ENCODE measurements at regions not wholly inside any gene's neighbourhood (a gene's known extent, or its start where the extent isn't known, plus 50 kb on each side); places are given as distances from the start of the nearest gene placed in this dataset.

GRCh38 chr9:135007601-135008000 lies 79.9 kb upstream of the OLFM1 start:
- Histone ChIP-seq H3K4me1 (replicated peaks) (no peaks in the 10 kb centered on the region), H3K27me3 (replicated peaks) (no peaks in the 10 kb centered on the region), H3K4me3 (no peak overlapping the region), H3K9me3 (replicated peaks) (no peaks in the 10 kb centered on the region), H3K27ac (no peak overlapping the region), H3K36me3 (no peaks in the 10 kb centered on the region)
- DNase-seq (ENCODE audit: low read depth in 1 of 2, low spot score in 2 of 2): no peak

DNA sequence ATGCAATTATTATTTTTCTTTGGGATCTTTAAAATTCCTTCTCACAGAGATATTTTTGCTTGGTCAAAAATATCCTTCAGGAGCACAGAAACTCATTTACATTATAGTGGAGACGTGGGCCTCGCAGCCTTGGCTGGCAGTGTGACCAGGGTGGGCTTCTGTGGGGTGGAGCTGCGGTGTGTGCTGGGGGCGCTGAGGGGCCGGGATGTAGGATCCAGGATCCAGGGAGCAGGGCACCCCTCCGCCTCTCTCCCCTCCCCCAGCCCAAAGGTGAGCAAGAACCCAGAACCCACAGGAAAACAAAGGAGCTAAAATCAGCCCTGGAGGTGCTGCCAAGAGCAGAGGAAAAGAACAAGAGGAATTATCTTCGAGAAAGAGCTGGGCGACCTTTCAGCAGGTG lies 79.1 kb upstream of the OLFM1 start:
- Histone ChIP-seq H3K27me3 (replicated peaks) (no peaks in the 10 kb centered on the region), H3K4me3 (no peak overlapping the region), H3K36me3 (no peaks in the 10 kb centered on the region), H3K27ac (no peak overlapping the region), H3K9me3 (replicated peaks) (no peaks in the 10 kb centered on the region), H3K4me1 (replicated peaks) (no peaks in the 10 kb centered on the region)
- DNase-seq (ENCODE audit: low read depth in 1 of 2, low spot score in 2 of 2): no peak

DNA sequence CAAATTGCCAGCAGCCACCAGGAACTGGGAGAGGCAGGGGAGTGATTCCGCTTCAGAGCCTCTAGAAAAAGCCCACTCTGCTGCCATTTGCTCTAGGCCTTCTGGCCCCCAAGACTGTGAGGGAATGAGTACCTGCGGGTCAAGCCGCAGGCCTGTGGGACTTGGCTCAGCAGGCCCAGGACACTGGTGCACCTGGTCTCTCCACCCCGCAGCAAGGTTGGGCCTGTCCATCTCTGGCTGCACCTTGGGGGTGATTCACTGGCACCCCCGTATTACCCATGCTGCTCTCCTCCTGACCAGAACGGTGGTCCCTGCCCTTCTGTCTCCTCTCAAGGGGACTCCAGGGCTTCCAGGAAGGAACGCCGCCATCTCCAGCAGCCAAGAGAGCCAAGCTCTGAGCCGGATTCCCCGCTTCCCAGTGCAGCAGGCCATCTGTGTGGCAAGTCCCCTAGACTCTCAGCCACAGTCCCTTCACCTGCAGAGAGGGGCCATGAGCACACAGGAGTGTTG lies 78.4 kb upstream of the OLFM1 start:
- no peaks in the 10 kb centered on the region for H3K9me3 ChIP-seq (replicated peaks)
- H3K4me3 ChIP-seq: no peak overlapping the region
- H3K27me3 ChIP-seq (replicated peaks): no peaks in the 10 kb centered on the region
- H3K4me1 ChIP-seq (replicated peaks): no peaks in the 10 kb centered on the region
- H3K27ac ChIP-seq: no peak overlapping the region
- H3K36me3 ChIP-seq: no peaks in the 10 kb centered on the region
- no peak for DNase-seq (ENCODE audit: low read depth in 1 of 2, low spot score in 2 of 2)

GRCh38 chr9:135009794-135010585 lies 77.5 kb upstream of the OLFM1 start:
- no peaks in the 10 kb centered on the region for H3K4me1 ChIP-seq (replicated peaks)
- H3K4me3 ChIP-seq: no peak overlapping the region
- H3K27ac ChIP-seq: no peak overlapping the region
- no peaks in the 10 kb centered on the region for H3K36me3 ChIP-seq
- H3K27me3 ChIP-seq (replicated peaks): no peaks in the 10 kb centered on the region
- H3K9me3 ChIP-seq (replicated peaks): no peaks in the 10 kb centered on the region
- DNase-seq (ENCODE audit: low read depth in 1 of 2, low spot score in 2 of 2): no peak

DNA sequence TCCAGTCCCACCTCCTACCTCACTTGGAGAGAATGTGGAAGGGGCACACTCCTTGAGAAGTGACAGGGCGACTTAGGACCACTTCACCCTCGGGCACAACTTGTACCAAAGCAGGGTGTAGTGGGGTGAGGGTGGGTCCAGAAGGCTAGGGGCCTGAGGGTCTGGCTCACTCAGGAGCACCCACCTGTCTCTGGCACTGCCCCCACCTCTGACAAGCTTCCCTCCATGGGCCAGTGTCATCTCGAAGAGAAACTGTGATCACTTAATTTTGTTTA lies 76.9 kb upstream of the OLFM1 start:
- Histone ChIP-seq H3K4me3 (no peak overlapping the region), H3K4me1 (replicated peaks) (no peaks in the 10 kb centered on the region), H3K9me3 (replicated peaks) (no peaks in the 10 kb centered on the region), H3K27me3 (replicated peaks) (no peaks in the 10 kb centered on the region), H3K36me3 (no peaks in the 10 kb centered on the region), H3K27ac (no peak overlapping the region)
- no peak for DNase-seq (ENCODE audit: low read depth in 1 of 2, low spot score in 2 of 2)

DNA sequence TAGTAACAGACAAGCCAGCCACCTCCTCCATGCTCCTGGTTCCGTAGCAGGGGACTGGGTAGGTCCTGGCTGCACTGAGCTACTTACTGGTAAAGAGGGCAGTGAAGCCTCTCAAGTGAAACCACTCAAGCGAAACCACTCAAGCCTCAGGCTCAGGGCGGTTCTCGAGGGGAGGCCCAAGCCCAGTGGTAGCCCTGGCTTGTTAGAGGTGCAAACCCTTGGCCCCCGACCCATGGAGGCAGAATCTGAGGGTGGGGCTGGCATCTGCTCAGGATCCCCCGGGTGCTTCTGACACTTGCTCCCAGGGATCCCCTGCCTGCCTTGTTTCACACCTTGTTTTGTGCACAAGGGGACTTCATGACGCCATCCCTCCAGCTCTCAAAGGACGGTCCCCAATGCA lies 76.5 kb upstream of the OLFM1 start:
- no peak overlapping the region for H3K4me3 ChIP-seq
- no peak overlapping the region for H3K27ac ChIP-seq
- no peaks in the 10 kb centered on the region for H3K36me3 ChIP-seq
- H3K9me3 ChIP-seq (replicated peaks): no peaks in the 10 kb centered on the region
- H3K27me3 ChIP-seq (replicated peaks): no peaks in the 10 kb centered on the region
- no peak for DNase-seq (ENCODE audit: low read depth in 1 of 2, low spot score in 2 of 2)
- H3K4me1 ChIP-seq (replicated peaks): no peaks in the 10 kb centered on the region

- no peaks in the 10 kb centered on the region for H3K4me1 ChIP-seq (replicated peaks)
- no peaks in the 10 kb centered on the region for H3K27me3 ChIP-seq (replicated peaks)
- no peak for DNase-seq (ENCODE audit: low read depth in 1 of 2, low spot score in 2 of 2)
- H3K4me3 ChIP-seq: no peak overlapping the region
- no peak overlapping the region for H3K27ac ChIP-seq
- no peaks in the 10 kb centered on the region for H3K36me3 ChIP-seq
- no peaks in the 10 kb centered on the region for H3K9me3 ChIP-seq (replicated peaks)
Observed at GRCh38 chr9:135012166-135012565, 75.3 kb upstream of the OLFM1 start.

DNA sequence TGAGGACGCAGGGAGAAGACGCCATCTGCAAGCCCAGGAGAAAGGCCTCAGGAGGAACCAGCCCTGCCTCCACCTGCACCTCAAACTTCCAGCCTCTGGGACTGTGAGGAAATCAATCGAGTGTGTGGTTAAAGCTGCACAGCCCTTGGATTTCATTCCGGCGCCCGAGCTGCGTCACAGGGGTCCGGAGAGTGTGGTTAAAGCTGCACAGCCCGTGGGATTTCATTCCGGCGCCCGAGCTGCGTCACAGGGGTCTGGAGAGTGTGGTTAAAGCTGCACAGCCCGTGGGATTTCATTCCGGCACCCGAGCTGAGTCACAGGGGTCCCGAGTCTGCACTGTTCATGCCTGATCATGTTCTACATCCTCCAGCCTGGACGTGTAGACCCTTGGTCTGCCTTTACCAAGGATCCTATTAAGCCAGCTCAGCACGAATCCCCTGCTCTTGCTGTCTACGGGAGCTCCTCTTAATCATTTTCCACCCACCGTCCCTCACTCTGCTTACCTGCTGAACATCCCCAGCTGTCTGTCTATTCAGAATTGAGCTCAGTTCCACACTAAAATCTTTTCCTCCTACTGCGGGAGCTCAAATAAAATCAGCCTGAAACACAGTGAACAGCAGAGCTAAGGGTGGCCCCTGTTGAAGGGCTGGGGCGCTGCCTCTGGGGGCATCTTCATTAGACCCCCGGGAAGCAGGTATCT lies 73.0 kb upstream of the OLFM1 start:
- DNase-seq (ENCODE audit: low read depth in 1 of 2, low spot score in 2 of 2): no peak
- Histone ChIP-seq H3K27ac (no peak overlapping the region), H3K9me3 (replicated peaks) (no peaks in the 10 kb centered on the region), H3K27me3 (replicated peaks) (no peaks in the 10 kb centered on the region), H3K36me3 (no peaks in the 10 kb centered on the region), H3K4me3 (no peak overlapping the region), H3K4me1 (replicated peaks) (no peaks in the 10 kb centered on the region)

- DNase-seq (ENCODE audit: low read depth in 1 of 2, low spot score in 2 of 2): no peak
- no peaks in the 10 kb centered on the region for H3K9me3 ChIP-seq (replicated peaks)
- H3K27me3 ChIP-seq (replicated peaks): no peaks in the 10 kb centered on the region
- H3K4me3 ChIP-seq: no peak overlapping the region
- no peaks in the 10 kb centered on the region for H3K4me1 ChIP-seq (replicated peaks)
- no peaks in the 10 kb centered on the region for H3K36me3 ChIP-seq
- no peak overlapping the region for H3K27ac ChIP-seq
Observed at GRCh38 chr9:135015096-135015495, 72.4 kb upstream of the OLFM1 start.

GRCh38 chr9:135015565-135015964 lies 71.9 kb upstream of the OLFM1 start:
- no peak for DNase-seq (ENCODE audit: low read depth in 1 of 2, low spot score in 2 of 2)
- Histone ChIP-seq H3K4me1 (replicated peaks) (no peaks in the 10 kb centered on the region), H3K4me3 (no peak overlapping the region), H3K9me3 (replicated peaks) (no peaks in the 10 kb centered on the region), H3K27ac (no peak overlapping the region), H3K27me3 (replicated peaks) (no peaks in the 10 kb centered on the region), H3K36me3 (no peaks in the 10 kb centered on the region)

DNA sequence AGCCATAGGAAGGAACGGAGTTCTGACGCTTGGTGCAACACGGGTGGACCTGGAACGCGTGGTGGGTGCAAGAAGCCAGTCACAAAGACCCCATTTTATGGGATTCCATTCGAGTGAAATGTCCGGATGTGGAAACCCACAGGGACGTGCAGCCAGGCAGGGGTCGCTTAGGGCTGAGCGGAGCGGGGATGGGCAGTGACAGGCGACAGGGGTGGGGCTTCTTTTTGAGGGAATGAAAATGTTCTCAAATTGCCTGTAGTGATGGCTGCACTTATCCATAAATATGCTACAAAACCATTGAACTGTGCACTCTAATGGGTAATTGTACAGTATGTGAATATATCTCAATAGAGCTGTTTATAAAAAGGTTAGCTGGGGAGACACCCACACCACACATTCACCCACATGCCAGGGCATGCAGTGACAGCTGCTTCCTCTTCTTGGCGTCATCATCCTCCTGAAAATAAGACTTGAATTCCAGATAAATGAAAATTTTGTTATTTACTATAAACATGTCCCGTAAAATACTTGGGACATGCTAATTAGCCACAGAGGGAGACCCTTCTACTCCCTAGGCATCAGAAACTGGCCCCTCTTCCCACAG lies 71.3 kb upstream of the OLFM1 start:
- Histone ChIP-seq H3K4me1 (replicated peaks) (no peaks in the 10 kb centered on the region), H3K36me3 (no peaks in the 10 kb centered on the region), H3K4me3 (no peak overlapping the region), H3K27me3 (replicated peaks) (no peaks in the 10 kb centered on the region), H3K9me3 (replicated peaks) (no peaks in the 10 kb centered on the region), H3K27ac (no peak overlapping the region)
- no peak for DNase-seq (ENCODE audit: low read depth in 1 of 2, low spot score in 2 of 2)

GRCh38 chr9:135016876-135017275 lies 70.6 kb upstream of the OLFM1 start:
- Histone ChIP-seq H3K36me3 (no peaks in the 10 kb centered on the region), H3K9me3 (replicated peaks) (no peaks in the 10 kb centered on the region), H3K27ac (no peak overlapping the region), H3K4me1 (replicated peaks) (no peaks in the 10 kb centered on the region), H3K27me3 (replicated peaks) (no peaks in the 10 kb centered on the region), H3K4me3 (no peak overlapping the region)
- no peak for DNase-seq (ENCODE audit: low read depth in 1 of 2, low spot score in 2 of 2)

- Histone ChIP-seq H3K36me3 (no peaks in the 10 kb centered on the region), H3K4me3 (no peak overlapping the region), H3K27ac (no peak overlapping the region), H3K27me3 (replicated peaks) (no peaks in the 10 kb centered on the region), H3K4me1 (replicated peaks) (no peaks in the 10 kb centered on the region), H3K9me3 (replicated peaks) (no peaks in the 10 kb centered on the region)
- no peak for DNase-seq (ENCODE audit: low read depth in 1 of 2, low spot score in 2 of 2)
Observed at GRCh38 chr9:135017899-135018298, 69.6 kb upstream of the OLFM1 start.

DNA sequence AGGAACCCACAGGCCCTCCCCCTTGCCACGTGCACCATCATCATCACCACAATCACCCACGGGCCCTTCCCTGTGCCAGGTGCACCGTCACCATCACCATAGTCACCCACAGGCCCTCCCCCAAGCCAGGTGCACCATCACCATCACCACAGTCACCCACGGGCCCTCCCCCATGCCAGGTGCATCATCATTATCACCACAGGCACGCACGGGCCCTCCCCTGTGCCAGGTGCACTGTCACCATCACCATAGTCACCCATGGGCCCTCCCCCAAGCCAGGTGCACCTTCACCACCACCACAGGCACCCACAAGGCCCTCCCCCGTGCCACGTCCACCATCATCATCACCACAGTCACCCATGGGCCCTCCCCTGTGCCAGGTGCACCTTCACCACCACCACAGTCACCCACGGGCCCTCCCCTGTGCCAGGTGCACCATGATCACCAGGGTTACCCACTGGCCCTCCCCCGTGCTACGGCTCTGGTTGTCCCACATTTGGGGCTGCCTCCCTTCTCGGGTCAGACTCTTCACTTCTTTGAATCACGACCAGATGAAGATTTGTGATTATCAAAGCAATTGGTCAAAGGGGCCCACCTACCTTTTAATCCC lies 69.1 kb upstream of the OLFM1 start:
- Histone ChIP-seq H3K27me3 (replicated peaks) (no peaks in the 10 kb centered on the region; the same call in 1 of the 2 replicates), H3K4me3 (no peak overlapping the region), H3K4me1 (replicated peaks) (no peaks in the 10 kb centered on the region), H3K9me3 (replicated peaks) (no peaks in the 10 kb centered on the region), H3K27ac (no peak overlapping the region), H3K36me3 (no peaks in the 10 kb centered on the region)
- DNase-seq (ENCODE audit: low read depth in 1 of 2, low spot score in 2 of 2): no peak

Data from SJSA1 (cell line).